HG02763 (cell line): ENCODE measurements at regions not wholly inside any gene's neighbourhood (a gene's known extent, or its start where the extent isn't known, plus 50 kb on each side); places are given as distances from the start of the nearest gene placed in this dataset.

Experiments used
- ATAC-seq: cut with Tn5 transposase; IDR thresholded peaks from one replicate; pipeline ENCODE4 v1.9.1; 2021; ENCODE audit warnings: mild to moderate bottlenecking, moderate library complexity; ENCODE audit not compliant: unreplicated experiment

GRCh38 chr1:56060906-56061305 is 518.5 kb downstream of the PLPP3 start:
- no peak for ATAC-seq

DNA sequence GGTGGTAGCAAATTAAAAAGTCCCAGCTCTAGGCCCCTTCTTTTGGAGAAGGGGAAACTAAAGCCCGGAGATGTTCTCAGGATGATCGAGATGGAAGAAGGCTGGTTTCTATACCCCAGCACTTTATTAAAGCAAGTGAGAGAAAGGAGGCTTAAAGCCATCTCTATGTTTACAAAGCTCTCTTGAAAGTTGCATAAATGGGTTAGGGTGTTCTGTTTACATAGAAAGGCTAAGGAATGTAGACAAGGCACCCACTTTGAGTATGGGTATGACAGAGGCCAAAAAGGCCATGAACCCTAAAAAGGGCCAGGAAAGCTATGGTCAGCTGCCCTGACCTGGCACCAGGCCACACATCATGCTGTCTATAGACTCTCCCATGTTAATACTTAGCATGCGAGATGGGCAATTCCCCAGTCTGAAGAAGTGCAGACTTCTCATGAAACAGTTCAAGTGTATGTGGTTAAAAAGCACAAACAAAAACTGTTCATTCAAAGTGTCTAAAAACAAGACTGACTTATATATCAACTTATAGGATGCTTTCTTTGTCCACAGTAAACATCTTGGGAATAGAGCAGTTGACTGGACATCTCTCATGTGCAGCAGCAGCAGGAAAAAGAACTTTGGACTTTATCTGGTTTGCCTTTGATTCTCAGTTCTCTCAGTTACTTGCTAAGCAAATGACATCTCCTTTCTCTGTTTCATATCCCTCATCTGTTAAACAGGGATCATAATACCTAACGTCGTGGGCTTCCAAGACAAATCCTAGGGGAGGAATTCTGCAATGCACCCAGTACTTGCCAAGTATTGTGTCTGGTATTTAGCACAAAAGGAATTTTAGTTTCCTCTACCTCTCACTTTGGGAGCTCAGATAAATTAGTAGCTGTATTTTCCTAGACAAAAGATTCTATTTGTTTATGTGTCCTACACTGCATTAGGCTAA is 521.6 kb downstream of the PLPP3 start:
- no peak for ATAC-seq

- ATAC-seq = no peak
Observed at GRCh38 chr1:56056438-56057287, 522.7 kb downstream of the PLPP3 start.

- no peak for ATAC-seq
Observed at GRCh38 chr1:56054959-56055358, 524.4 kb downstream of the PLPP3 start.

- no peak for ATAC-seq
Observed at GRCh38 chr1:56052041-56052440, 527.3 kb downstream of the PLPP3 start.

GRCh38 chr1:56050911-56051310 is 528.5 kb downstream of the PLPP3 start:
- ATAC-seq = no peak

GRCh38 chr1:56045477-56045876 is 533.9 kb downstream of the PLPP3 start:
- ATAC-seq = no peak

- no peak for ATAC-seq
Observed at GRCh38 chr1:56045062-56045461, 534.3 kb downstream of the PLPP3 start.

DNA sequence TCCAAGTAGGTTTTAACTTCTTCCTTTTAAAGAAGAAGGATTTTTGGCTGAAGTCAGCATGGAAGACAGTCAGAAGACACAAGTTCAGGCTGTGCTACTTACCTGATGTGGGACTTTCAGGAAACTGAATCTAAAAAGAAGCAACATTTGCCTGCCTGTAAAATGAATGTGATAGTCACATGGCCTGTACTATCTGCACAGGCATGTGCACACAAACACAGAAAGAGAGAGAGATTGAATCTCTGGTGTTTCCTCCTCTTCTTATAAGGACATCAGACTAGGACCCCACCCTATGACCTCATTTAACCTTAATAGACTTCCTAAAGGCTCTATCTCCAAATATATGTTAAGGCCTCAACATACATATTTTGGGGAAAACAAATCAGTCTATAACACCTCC is 542.9 kb downstream of the PLPP3 start:
- no peak for ATAC-seq

DNA sequence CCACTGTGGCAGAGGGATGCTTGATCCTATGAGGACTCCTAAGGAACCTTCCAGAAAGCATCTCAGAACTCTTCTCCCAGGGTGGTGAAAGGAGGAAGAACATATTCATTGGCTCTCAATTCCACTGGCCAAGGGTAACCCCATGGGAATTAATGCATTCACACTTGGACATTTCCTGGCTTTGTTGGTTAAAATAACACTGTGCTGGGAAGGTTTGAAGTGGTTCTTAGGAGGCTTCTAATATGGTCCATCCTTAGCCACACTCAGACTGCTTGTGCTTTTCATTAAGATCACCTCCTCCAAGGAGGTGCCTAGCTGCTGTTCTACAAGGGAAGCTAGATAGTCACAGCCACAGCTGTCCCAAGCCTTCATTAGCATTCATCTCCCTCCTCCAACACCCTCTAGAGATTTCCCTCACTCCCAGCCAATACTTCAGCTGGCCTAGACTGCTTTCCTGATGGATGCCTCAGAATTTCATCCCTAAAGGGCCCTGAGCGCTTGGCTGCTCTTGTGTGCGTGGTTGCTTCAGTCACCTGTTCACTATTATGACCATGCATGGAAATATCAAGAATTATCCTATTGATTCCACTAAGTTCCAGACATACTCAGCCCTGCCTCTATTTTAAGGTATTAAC is 544.4 kb downstream of the PLPP3 start:
- ATAC-seq = no peak

GRCh38 chr1:56034222-56034621 is 545.1 kb downstream of the PLPP3 start:
- no peak for ATAC-seq

- ATAC-seq = no peak
Observed at GRCh38 chr1:56033321-56034037, 545.9 kb downstream of the PLPP3 start.

DNA sequence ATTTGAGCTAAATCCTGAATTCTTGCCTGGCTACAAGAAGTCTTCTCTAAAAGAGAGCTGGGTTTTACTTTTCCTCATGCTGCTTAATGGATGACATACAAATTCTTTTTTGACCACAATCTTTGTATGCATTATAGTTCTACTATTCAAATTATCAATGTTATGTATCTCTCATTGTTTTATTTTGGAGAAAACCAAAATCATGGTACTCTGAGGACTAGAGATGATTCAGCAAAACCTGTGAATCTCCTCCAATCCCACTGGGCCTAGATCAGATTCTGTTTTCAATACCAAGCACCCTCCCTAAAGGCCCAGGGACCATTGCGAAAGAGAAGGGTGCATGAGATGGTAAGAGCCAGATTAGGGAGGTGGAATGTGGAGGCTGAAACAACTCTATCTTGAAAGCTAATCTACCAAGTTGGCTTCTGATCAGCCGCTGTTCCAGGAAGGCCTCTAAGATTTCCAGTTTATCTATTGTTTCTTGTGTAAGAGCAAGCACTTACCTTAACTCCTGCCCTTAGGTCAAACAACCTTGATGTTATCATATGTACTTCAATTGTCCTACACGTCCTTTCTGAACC is 547.2 kb downstream of the PLPP3 start:
- no peak for ATAC-seq

GRCh38 chr1:56031001-56031400 is 548.4 kb downstream of the PLPP3 start:
- ATAC-seq = no peak

GRCh38 chr1:56029319-56030003 is 549.9 kb downstream of the PLPP3 start:
- ATAC-seq = no peak

DNA sequence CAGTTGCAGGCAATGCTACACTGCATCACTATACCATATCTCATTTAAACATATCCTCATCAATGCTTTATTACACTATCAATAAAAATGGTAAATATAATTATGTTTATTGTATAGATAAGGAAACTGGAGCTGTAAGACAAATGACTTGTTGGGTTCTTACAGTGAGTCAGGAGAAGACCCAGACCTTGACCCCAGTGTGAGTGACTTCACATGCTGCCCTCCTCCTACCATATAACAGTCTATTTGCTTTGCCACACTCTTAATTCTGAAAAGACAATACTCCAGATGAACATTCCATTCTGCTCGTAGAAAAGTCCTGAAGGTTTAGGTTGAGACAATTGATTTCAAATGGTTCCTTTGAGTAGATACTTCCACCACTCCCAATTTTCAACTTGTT is 550.5 kb downstream of the PLPP3 start:
- ATAC-seq = no peak

GRCh38 chr1:56028244-56028643 is 551.1 kb downstream of the PLPP3 start:
- no peak for ATAC-seq

DNA sequence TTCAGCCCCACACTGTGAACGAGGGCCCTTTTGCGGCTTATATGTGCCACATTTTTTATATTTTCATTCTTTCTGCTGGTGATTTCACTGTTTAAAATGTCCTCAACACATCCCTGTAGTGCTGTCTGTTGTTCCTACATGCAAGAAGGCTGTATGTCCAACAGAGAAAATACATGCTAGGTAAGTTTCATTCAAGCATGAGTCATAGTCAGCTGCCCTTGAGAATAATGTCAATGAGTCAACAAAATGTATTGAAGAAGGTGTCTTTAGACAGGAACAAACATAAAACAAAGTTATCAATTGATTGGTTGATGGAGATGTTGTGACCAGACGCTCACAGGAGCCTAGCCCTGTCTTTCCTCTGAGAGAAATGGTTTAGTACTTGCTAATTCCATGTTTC is 553.4 kb downstream of the PLPP3 start:
- no peak for ATAC-seq

GRCh38 chr1:56024155-56024554 is 555.2 kb downstream of the PLPP3 start:
- no peak for ATAC-seq

DNA sequence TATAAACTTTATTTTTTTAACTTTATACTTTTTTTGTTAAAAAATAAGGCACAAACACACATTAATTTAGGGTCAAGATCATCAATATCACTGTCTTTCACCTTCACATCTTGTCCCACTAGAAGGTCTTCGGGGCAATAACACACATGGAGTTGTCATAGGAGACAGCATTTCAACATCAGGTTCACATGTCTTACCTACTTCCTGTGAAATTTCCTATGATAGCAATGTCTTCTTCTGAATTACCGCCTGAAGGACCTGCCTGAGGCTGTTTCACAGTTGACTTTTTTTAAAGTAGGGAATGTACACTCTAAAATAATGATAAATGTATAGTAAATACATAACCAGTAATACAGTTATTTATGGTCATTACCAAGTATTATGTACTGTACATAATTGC is 559.4 kb downstream of the PLPP3 start:
- no peak for ATAC-seq
